HG03571 (cell line): ENCODE measurements at regions not wholly inside any gene's neighbourhood (a gene's known extent, or its start where the extent isn't known, plus 50 kb on each side); places are given as distances from the start of the nearest gene placed in this dataset.
"Not testable (repeated sequence)": the region's sequence is repeated elsewhere in the genome, so short reads cannot be mapped to it uniquely, and the experiment has no call there.

Experiments
- ATAC-seq: cut with Tn5 transposase; IDR thresholded peaks from one replicate; pipeline ENCODE4 v1.9.1; 2021; ENCODE audit not compliant: unreplicated experiment

GRCh38 chr12:9379023-9379742 lies 171.0 kb upstream of the PZP start:
- ATAC-seq, result no peak

GRCh38 chr12:9378430-9378835 lies 170.2 kb upstream of the PZP start:
- ATAC-seq, result no peak

GRCh38 chr12:9372202-9372601 lies 164.0 kb upstream of the PZP start:
- no peak for ATAC-seq

GRCh38 chr12:9367828-9368227 lies 159.6 kb upstream of the PZP start:
- no peak for ATAC-seq

- no peak for ATAC-seq
Measured at GRCh38 chr12:9367201-9367600, 159.0 kb upstream of the PZP start.

GRCh38 chr12:9365296-9365695 lies 157.1 kb upstream of the PZP start:
- no peak for ATAC-seq

GRCh38 chr12:9364224-9365176 lies 156.3 kb upstream of the PZP start:
- ATAC-seq, result peak; percentile 88

GRCh38 chr12:9363145-9363544 lies 154.9 kb upstream of the PZP start:
- no peak for ATAC-seq

- ATAC-seq, result no peak
Measured at GRCh38 chr12:9361879-9362326, 153.7 kb upstream of the PZP start.

GRCh38 chr12:9354009-9354754 lies 146.0 kb upstream of the PZP start:
- not testable (repeated sequence) for ATAC-seq

- ATAC-seq, result no peak
Measured at GRCh38 chr12:9351136-9351535, 142.9 kb upstream of the PZP start.

- no peak for ATAC-seq
Measured at GRCh38 chr12:9349888-9350885, 142.0 kb upstream of the PZP start.

GRCh38 chr12:9348906-9349518 lies 140.8 kb upstream of the PZP start:
- no peak for ATAC-seq

- no peak for ATAC-seq
Measured at GRCh38 chr12:9347328-9348127, 139.3 kb upstream of the PZP start.

- ATAC-seq, result no peak
Measured at GRCh38 chr12:9346866-9347327, 138.7 kb upstream of the PZP start.

GRCh38 chr12:9345171-9345570 lies 137.0 kb upstream of the PZP start:
- ATAC-seq, result no peak

- no peak for ATAC-seq
Measured at GRCh38 chr12:9344541-9344940, 136.3 kb upstream of the PZP start.

- ATAC-seq, result no peak
Measured at GRCh38 chr12:9343731-9344130, 135.5 kb upstream of the PZP start.
